HepG2 (cell line): ENCODE measurements at regions not wholly inside any gene's neighbourhood (a gene's known extent, or its start where the extent isn't known, plus 50 kb on each side); places are given as distances from the start of the nearest gene placed in this dataset.

ENCODE experiments used
- DNMT3B ChIP-seq: conservative IDR thresholded peaks from 2 replicates; pipeline ENCODE4 v1.6.1; 2016; ENCODE audit warnings: missing biosample characterization, control low read depth
- MEIS1 ChIP-seq: sonication (generic); formaldehyde crosslinking; IDR thresholded peaks from 2 replicates; pipeline ENCODE4 v1.9.0; 2021; ENCODE audit warnings: mild to moderate bottlenecking, missing genetic modification reagents, moderate library complexity, borderline replicate concordance
- SKIL ChIP-seq: sonication (generic); formaldehyde crosslinking; IDR thresholded peaks from 2 replicates; pipeline ENCODE4 v1.8.0; 2022; ENCODE audit warnings: missing genetic modification reagents, mild to moderate bottlenecking, moderate library complexity, borderline replicate concordance
- ZFP36 ChIP-seq: fragments of 150-350 bp; IDR thresholded peaks from 2 replicates; pipeline ENCODE4 v1.6.1; 2018; ENCODE audit warnings: borderline replicate concordance, low read length, low read depth; ENCODE audit not compliant: partially characterized antibody
- ZNF609 ChIP-seq: sonication (generic); formaldehyde crosslinking; IDR thresholded peaks from 2 replicates; pipeline ENCODE4 v1.4.0; 2020; ENCODE audit warnings: mild to moderate bottlenecking, missing genetic modification reagents, borderline replicate concordance
- ZNF761 ChIP-seq: sonication (generic); formaldehyde crosslinking; conservative IDR thresholded peaks from 2 replicates; pipeline ENCODE4 v1.4.0; 2020; ENCODE audit warnings: mild to moderate bottlenecking, missing genetic modification reagents
- ZNF790 ChIP-seq: sonication (generic); formaldehyde crosslinking; IDR thresholded peaks from 2 replicates; pipeline ENCODE4 v1.8.0; 2022; ENCODE audit warnings: missing genetic modification reagents, mild to moderate bottlenecking, borderline replicate concordance
- ZSCAN31 ChIP-seq: sonication (generic); formaldehyde crosslinking; IDR thresholded peaks from 2 replicates; pipeline ENCODE4 v1.5.0; 2020; ENCODE audit warnings: low read depth, mild to moderate bottlenecking, missing genetic modification reagents

GRCh38 chr10:121024905-121025584 lies 173.9 kb downstream of the WDR11 start (continued):
- TF ChIP-seq ZNF609 (CRISPR knock-in tag) (no peak), MEIS1 (CRISPR knock-in tag) (no peak), ZNF790 (CRISPR knock-in tag) (no peak), ZFP36 (no peak), DNMT3B (CRISPR knock-in tag) (no peak), ZSCAN31 (no peak), ZNF761 (CRISPR knock-in tag) (no peak), SKIL (no peak)
